Neural progenitor cell (in vitro differentiated cells): ENCODE measurements at regions not wholly inside any gene's neighbourhood (a gene's known extent, or its start where the extent isn't known, plus 50 kb on each side); places are given as distances from the start of the nearest gene placed in this dataset.
"Not testable (repeated sequence)": the region's sequence is repeated elsewhere in the genome, so short reads cannot be mapped to it uniquely, and the experiment has no call there.

Experiments
- DNase-seq: peaks from one replicate; pipeline ENCODE4 v3.0.0-alpha.2; 2016; ENCODE audit warnings: low spot score
- H2AFZ ChIP-seq: fragments of 200-600 bp; sonication (generic); replicated peaks from 2 replicates; pipeline ENCODE4 v1.6.1; 2016; ENCODE audit warnings: antibody characterized with exemption
- H3F3A ChIP-seq: fragments of 200-600 bp; sonication (generic); 2 replicates; pipeline ENCODE4 v1.6.1; 2016; ENCODE audit warnings: antibody characterized with exemption, low read depth
- H3K27ac ChIP-seq: fragments of 200-600 bp; sonication (generic); 2 replicates; pipeline ENCODE4 v1.5.1; 2016; ENCODE audit warnings: mild to moderate bottlenecking
- H3K27me3 ChIP-seq: fragments of 200-600 bp; sonication (generic); 2 replicates; pipeline ENCODE4 v1.6.1; 2016; ENCODE audit warnings: mild to moderate bottlenecking, moderate library complexity
- H3K36me3 ChIP-seq: fragments of 200-600 bp; sonication (generic); 2 replicates; pipeline ENCODE4 v1.5.1; 2016
- H3K4me1 ChIP-seq: fragments of 200-600 bp; sonication (generic); 2 replicates; pipeline ENCODE4 v1.6.1; 2016; ENCODE audit warnings: mixed run types
- H3K4me2 ChIP-seq: fragments of 200-600 bp; sonication (generic); 2 replicates; pipeline ENCODE4 v1.6.1; 2016
- H3K4me3 ChIP-seq: fragments of 200-600 bp; sonication (generic); 2 replicates; pipeline ENCODE4 v1.5.1; 2016
- H3K79me2 ChIP-seq: fragments of 200-600 bp; sonication (generic); 2 replicates; pipeline ENCODE4 v1.6.1; 2016; ENCODE audit warnings: low read depth
- H3K9ac ChIP-seq: fragments of 200-600 bp; sonication (generic); 2 replicates; pipeline ENCODE4 v1.6.1; 2016
- H3K9me3 ChIP-seq: fragments of 200-600 bp; sonication (generic); 2 replicates; pipeline ENCODE4 v1.5.1; 2016; ENCODE audit warnings: low read depth
- H4K20me1 ChIP-seq: fragments of 200-600 bp; sonication (generic); 2 replicates; pipeline ENCODE4 v1.6.1; 2016; ENCODE audit warnings: low read depth
- H3K27ac Mint-ChIP-seq: 3 replicates; pipeline ENCODE4 v1.8.0; 2021; ENCODE audit warnings: mixed read lengths
- H3K27me3 Mint-ChIP-seq: 2 replicates; pipeline ENCODE4 v1.8.0; 2022; ENCODE audit warnings: low read depth, mild to moderate bottlenecking, inconsistent platforms, moderate library complexity, mixed read lengths; ENCODE audit not compliant: insufficient read depth
- H3K36me3 Mint-ChIP-seq: 3 replicates; pipeline ENCODE4 v1.8.0; 2021; ENCODE audit warnings: mixed read lengths
- H3K4me1 Mint-ChIP-seq: 3 replicates; pipeline ENCODE4 v1.8.0; 2021; ENCODE audit warnings: mixed read lengths
- H3K4me3 Mint-ChIP-seq: 3 replicates; pipeline ENCODE4 v1.8.0; 2021; ENCODE audit warnings: mild to moderate bottlenecking, moderate library complexity, mixed read lengths
- H3K9me3 Mint-ChIP-seq: 3 replicates; pipeline ENCODE4 v1.8.0; 2020; ENCODE audit warnings: mixed read lengths
- EZH2 ChIP-seq: fragments of 200-600 bp; sonication (generic); IDR thresholded peaks from 2 replicates; pipeline ENCODE4 v1.6.1; 2017; ENCODE audit warnings: antibody characterized with exemption, mild to moderate bottlenecking, moderate library complexity
- EZH2phosphoT487 ChIP-seq: fragments of 200-600 bp; sonication (generic); IDR thresholded peaks from 2 replicates; pipeline ENCODE4 v1.6.1; 2017; ENCODE audit warnings: antibody characterized with exemption
- TF ChIP-seq, protein P1 (sequence below): fragments of 200-600 bp; sonication (generic); IDR thresholded peaks from 2 replicates; pipeline ENCODE4 v1.5.1; 2017; ENCODE audit warnings: antibody characterized with exemption, mild to moderate bottlenecking

GRCh38 chr9:7313389-7313788 is 486.2 kb downstream of the DMAC1 start:
- TF ChIP-seq, protein P1, sequence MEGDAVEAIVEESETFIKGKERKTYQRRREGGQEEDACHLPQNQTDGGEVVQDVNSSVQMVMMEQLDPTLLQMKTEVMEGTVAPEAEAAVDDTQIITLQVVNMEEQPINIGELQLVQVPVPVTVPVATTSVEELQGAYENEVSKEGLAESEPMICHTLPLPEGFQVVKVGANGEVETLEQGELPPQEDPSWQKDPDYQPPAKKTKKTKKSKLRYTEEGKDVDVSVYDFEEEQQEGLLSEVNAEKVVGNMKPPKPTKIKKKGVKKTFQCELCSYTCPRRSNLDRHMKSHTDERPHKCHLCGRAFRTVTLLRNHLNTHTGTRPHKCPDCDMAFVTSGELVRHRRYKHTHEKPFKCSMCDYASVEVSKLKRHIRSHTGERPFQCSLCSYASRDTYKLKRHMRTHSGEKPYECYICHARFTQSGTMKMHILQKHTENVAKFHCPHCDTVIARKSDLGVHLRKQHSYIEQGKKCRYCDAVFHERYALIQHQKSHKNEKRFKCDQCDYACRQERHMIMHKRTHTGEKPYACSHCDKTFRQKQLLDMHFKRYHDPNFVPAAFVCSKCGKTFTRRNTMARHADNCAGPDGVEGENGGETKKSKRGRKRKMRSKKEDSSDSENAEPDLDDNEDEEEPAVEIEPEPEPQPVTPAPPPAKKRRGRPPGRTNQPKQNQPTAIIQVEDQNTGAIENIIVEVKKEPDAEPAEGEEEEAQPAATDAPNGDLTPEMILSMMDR = no peak
- TF ChIP-seq EZH2phosphoT487 (no peak), EZH2 (no peak)
- Histone ChIP-seq H3K9ac (no peak overlapping the region), H3K27me3 (no peaks in the 10 kb centered on the region), H3K9me3 (peaks cover 12% of the 10 kb centered on the region), H4K20me1 (no peaks in the 10 kb centered on the region), H3K27ac (no peak overlapping the region), H3F3A (no peaks in the 10 kb centered on the region), H3K4me3 (no peak overlapping the region), H3K36me3 (no peaks in the 10 kb centered on the region), H2AFZ (no peak overlapping the region), H3K4me2 (no peak overlapping the region), H3K79me2 (no peaks in the 10 kb centered on the region), H3K4me1 (peaks cover 9% of the 10 kb centered on the region)
- H3K27me3 Mint-ChIP-seq = no peaks in the 10 kb centered on the region
- peaks cover 46% of the 10 kb centered on the region for H3K9me3 Mint-ChIP-seq
- peaks cover 6% of the 10 kb centered on the region for H3K36me3 Mint-ChIP-seq
- H3K27ac Mint-ChIP-seq = no peak overlapping the region
- peaks cover 10% of the 10 kb centered on the region for H3K4me1 Mint-ChIP-seq
- DNase-seq = no peak
- H3K4me3 Mint-ChIP-seq = no peak overlapping the region

DNA sequence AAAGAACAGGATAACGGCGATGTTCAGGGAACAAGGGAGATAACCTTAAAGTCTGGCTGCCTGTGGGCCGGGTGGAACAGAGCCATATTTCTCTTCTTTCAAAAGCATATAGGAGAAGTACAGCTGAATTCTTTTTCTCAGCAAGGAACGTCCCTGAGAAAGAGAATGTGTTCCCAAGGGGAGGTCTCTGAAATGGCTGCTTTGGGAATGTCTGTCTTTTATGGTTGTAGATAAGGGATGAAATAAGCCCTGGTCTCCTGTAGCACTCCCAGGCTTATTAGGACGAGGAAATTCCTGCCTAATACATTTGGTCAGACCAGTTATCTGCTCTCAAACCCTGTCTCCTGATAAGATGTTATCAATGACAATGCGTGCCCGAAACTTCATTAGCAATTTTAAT is 490.5 kb downstream of the DMAC1 start:
- H3K4me1 ChIP-seq, H2AFZ ChIP-seq, H3K27me3 ChIP-seq, H3K4me3 Mint-ChIP-seq, H3K27ac ChIP-seq, DNase-seq, H3K79me2 ChIP-seq, H3K4me2 ChIP-seq, H3K4me3 ChIP-seq, H3K27me3 Mint-ChIP-seq, H4K20me1 ChIP-seq, H3K9ac ChIP-seq, H3K36me3 Mint-ChIP-seq, H3F3A ChIP-seq, H3K4me1 Mint-ChIP-seq, H3K27ac Mint-ChIP-seq, H3K36me3 ChIP-seq: not testable (repeated sequence)
- peaks cover 16% of the 10 kb centered on the region for H3K9me3 ChIP-seq
- H3K9me3 Mint-ChIP-seq = peaks cover 48% of the 10 kb centered on the region

GRCh38 chr9:7305677-7306076 is 493.9 kb downstream of the DMAC1 start:
- no peaks in the 10 kb centered on the region for H3K27me3 ChIP-seq
- peaks cover 4% of the 10 kb centered on the region for H3K9me3 ChIP-seq
- H3K4me1 Mint-ChIP-seq = no peaks in the 10 kb centered on the region
- H3K4me3 ChIP-seq = no peak overlapping the region
- no peak overlapping the region for H3K4me2 ChIP-seq
- no peak for DNase-seq
- no peaks in the 10 kb centered on the region for H3K36me3 ChIP-seq
- no peak overlapping the region for H3K9ac ChIP-seq
- no peak for TF ChIP-seq EZH2
- TF ChIP-seq, protein P1 = no peak
- H3K79me2 ChIP-seq = no peaks in the 10 kb centered on the region
- H3K27me3 Mint-ChIP-seq = no peaks in the 10 kb centered on the region
- no peak overlapping the region for H3K27ac Mint-ChIP-seq
- no peak overlapping the region for H2AFZ ChIP-seq
- no peaks in the 10 kb centered on the region for H3K36me3 Mint-ChIP-seq
- H3K4me1 ChIP-seq = no peaks in the 10 kb centered on the region
- H3K4me3 Mint-ChIP-seq = no peak overlapping the region
- no peaks in the 10 kb centered on the region for H3F3A ChIP-seq
- no peak overlapping the region for H3K27ac ChIP-seq
- H4K20me1 ChIP-seq = no peaks in the 10 kb centered on the region
- peaks cover 20% of the 10 kb centered on the region for H3K9me3 Mint-ChIP-seq

- no peak for DNase-seq
- no peaks in the 10 kb centered on the region for H3K79me2 ChIP-seq
- no peak overlapping the region for H3K4me2 ChIP-seq
- no peak overlapping the region for H3K4me3 Mint-ChIP-seq
- H3K4me3 ChIP-seq = no peak overlapping the region
- no peaks in the 10 kb centered on the region for H3K4me1 ChIP-seq
- H2AFZ ChIP-seq = no peak overlapping the region
- H3K36me3 Mint-ChIP-seq = no peaks in the 10 kb centered on the region
- peaks cover 10% of the 10 kb centered on the region for H3K9me3 Mint-ChIP-seq
- no peak overlapping the region for H3K9ac ChIP-seq
- TF ChIP-seq EZH2 (no peak), EZH2phosphoT487 (no peak)
- no peak overlapping the region for H3K27ac ChIP-seq
- H3K4me1 Mint-ChIP-seq = no peaks in the 10 kb centered on the region
- no peaks in the 10 kb centered on the region for H3F3A ChIP-seq
- H3K9me3 ChIP-seq = peaks cover 4% of the 10 kb centered on the region
- H3K27me3 ChIP-seq = no peaks in the 10 kb centered on the region
- H3K36me3 ChIP-seq = no peaks in the 10 kb centered on the region
- no peak overlapping the region for H3K27ac Mint-ChIP-seq
- H4K20me1 ChIP-seq = no peaks in the 10 kb centered on the region
- no peaks in the 10 kb centered on the region for H3K27me3 Mint-ChIP-seq
Observed at GRCh38 chr9:7304627-7304995, 495.0 kb downstream of the DMAC1 start.
